ENCODE measurements at regions not wholly inside any gene's neighbourhood (a gene's known extent, or its start where the extent isn't known, plus 50 kb on each side); places are given as distances from the start of the nearest gene placed in this dataset.

DNA sequence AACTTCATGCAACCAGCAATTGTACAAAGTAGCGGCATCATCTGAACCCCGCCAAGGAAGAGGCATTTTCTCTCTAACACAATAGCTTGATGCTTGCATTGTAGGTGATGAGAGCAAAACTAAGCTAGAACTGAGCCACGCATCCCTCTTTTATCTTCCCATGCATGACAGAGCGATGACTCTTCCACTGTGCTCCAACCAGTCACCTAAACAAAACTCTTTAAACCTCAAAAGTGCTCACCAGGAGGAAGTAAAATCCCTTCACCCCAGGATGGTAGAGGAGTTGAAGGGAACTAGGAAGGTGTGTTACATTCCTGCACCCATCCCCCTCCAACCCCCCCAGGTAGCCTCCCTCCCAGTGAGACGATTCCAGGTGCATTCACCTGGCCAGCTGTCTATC lies 59.7 kb upstream of the SALL3 start:
- TF ChIP-seq POLR2A (IDR thresholded peaks at IDR 0.05; ENCODE audit: low read length) = no peak
- no peak for TF ChIP-seq GATA1 (IDR thresholded peaks at IDR 0.05; ENCODE audit: low read depth, low read length)

Measured in erythroblast (primary cell).